GM12875 (cell line): ENCODE measurements at regions not wholly inside any gene's neighbourhood (a gene's known extent, or its start where the extent isn't known, plus 50 kb on each side); places are given as distances from the start of the nearest gene placed in this dataset.

Experiments used
- H3K4me3 ChIP-seq: one replicate; pipeline ENCODE4 v1.5.1; 2011; ENCODE audit warnings: low read depth, low read length, control low read depth
- TF ChIP-seq, protein P1 (sequence below): IDR thresholded peaks from 2 replicates; pipeline ENCODE4 v1.5.1; 2011; ENCODE audit warnings: low read depth, mild to moderate bottlenecking, control low read depth, inconsistent platforms, low read length, moderate library complexity, borderline replicate concordance; ENCODE audit not compliant: insufficient read depth

DNA sequence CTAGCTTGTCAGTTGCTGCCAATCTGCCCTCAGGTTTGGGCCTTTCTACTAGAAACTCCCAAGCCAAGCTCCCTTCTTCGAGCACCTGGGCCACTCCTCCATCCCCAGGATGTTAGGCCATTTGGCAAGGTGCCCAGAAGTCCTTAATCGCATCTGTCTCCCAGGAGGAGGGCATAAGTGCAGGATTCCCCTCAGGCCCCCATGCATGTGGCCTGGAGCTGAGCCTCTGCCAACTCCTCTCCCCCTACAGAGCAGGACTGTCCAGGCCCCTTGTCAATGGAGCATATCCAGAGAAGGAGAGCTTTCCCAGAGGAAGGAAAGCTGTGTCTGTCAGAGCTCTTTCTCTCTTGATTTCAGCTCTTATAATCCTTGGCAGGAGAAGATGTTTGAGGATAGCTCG lies 182.6 kb upstream of the ROPN1 start:
- no peak overlapping the region for H3K4me3 ChIP-seq
- TF ChIP-seq, protein P1, sequence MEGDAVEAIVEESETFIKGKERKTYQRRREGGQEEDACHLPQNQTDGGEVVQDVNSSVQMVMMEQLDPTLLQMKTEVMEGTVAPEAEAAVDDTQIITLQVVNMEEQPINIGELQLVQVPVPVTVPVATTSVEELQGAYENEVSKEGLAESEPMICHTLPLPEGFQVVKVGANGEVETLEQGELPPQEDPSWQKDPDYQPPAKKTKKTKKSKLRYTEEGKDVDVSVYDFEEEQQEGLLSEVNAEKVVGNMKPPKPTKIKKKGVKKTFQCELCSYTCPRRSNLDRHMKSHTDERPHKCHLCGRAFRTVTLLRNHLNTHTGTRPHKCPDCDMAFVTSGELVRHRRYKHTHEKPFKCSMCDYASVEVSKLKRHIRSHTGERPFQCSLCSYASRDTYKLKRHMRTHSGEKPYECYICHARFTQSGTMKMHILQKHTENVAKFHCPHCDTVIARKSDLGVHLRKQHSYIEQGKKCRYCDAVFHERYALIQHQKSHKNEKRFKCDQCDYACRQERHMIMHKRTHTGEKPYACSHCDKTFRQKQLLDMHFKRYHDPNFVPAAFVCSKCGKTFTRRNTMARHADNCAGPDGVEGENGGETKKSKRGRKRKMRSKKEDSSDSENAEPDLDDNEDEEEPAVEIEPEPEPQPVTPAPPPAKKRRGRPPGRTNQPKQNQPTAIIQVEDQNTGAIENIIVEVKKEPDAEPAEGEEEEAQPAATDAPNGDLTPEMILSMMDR, result no peak

DNA sequence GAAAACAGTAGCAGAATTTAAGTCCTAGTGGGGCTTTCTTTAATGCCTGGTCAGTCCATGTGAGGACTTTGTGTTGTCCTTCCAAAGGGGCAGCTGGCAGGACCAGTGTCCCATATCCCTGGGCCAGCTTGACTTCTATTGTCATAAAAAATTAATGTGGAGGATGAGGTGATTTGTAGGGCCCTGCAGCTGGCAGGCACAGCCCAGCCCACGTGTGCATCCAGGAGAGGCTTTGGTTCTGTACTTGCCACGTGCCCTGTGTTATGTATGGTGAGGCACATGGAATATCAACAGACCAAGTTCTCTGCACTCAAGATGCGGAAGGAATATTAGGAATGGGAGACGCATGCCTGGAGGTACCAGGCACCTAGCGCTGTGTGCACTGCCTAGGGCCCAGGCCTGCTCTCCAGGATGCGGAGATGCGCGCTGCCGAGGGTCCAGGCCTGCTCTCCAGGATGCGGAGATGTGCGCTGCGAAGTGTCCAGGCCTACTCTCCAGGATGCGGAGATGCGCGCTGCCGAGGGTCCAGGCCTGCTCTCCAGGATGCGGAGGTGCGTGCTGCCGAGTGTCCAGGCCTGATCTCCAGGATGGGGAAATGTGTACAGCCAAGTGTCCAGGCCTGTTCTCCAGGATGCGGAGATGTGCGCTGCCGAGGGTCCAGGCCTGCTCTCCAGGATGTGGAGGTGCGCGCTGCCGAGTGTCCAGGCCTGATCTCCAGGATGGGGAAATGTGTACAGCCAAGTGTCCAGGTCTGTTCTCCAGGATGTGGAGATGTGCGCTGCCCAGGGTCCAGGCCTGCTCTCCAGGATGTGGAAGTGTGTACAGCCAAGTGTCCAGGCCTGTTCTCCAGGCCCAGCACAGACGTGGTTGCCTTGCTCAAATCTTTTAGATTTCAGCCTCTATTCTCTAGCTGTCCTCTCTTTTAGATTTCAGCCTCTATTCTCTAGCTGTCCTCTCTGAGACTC lies 183.3 kb upstream of the ROPN1 start:
- TF ChIP-seq, protein P1, result no peak
- H3K4me3 ChIP-seq, result no peak overlapping the region

DNA sequence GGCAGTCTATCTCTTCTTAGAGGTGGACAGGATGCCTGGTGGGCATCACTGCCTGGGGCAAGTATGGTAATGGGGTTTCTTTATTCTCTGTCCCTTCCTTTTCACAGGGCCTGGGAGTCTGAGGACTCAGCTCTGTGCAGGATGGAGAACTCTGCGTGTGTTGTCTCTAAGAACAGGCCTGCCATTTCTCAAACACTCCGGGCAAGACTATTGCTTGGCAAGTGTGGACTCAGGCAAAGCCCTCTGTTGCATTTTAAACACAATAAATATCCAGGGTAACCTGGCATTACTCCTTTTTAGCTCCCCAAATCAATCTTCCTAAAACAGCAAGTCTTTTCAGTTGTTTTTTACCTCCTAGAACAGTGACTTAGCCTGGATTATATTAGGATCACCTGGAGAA lies 185.1 kb upstream of the ROPN1 start:
- H3K4me3 ChIP-seq, result no peak overlapping the region
- TF ChIP-seq, protein P1, result no peak

DNA sequence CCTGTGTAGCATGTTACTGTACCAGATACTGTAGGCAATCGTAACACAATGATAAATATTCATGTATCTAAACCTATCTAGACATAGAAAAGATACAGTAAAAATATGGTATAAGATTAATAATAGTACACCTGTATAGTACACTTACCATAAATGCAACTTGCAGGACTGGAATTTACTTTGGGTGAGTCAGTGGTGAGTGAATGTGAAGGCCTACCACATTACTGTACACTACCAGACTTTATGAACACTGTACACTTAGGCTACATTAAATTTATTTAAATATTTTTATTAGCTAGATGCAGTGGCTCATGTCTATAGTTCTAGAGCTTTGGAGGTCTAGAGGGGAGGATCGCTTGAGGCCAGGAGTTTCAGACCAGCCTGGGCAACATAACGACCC lies 186.6 kb upstream of the ROPN1 start:
- no peak overlapping the region for H3K4me3 ChIP-seq
- TF ChIP-seq, protein P1, result no peak

DNA sequence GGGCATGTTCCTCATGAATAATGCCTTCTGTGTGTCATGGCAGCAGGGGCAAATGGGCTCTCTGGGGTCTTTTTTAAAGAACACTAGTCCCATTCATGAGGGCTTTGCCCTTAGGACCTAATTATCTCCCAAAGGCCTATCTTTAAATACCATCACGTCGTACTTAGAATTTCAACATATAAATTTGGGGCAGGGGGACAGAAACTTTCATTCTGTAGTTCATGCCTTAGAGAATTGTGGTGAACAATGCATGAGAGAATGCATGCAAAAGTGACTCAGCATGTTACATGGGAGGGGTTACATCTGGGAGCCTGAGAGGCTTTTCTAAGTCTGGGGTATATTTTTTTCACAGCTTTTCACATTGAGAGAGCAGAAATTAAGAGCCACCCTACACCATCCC lies 208.5 kb upstream of the ROPN1 start:
- H3K4me3 ChIP-seq, result no peak overlapping the region
- TF ChIP-seq, protein P1, result no peak

DNA sequence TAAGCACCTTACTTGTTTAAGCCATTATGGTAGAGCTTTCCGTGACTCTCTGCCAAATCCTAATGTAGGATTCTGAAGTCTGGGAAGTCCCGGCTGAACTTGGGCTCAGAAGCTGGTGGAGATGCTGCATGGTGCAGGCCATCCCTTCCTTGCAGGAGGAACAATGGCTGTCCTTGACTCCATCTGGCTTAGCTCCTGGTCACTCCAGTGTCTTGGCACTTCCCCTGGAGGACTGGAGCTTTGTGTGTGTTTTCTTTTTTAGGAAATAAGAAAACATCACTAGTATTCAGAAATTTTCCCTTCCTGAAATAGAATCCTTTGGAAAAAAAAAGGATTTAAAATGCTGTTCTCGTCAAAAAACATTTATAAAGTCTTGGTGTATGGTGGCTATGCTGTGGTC lies 209.3 kb upstream of the ROPN1 start:
- no peak overlapping the region for H3K4me3 ChIP-seq
- TF ChIP-seq, protein P1, result no peak

DNA sequence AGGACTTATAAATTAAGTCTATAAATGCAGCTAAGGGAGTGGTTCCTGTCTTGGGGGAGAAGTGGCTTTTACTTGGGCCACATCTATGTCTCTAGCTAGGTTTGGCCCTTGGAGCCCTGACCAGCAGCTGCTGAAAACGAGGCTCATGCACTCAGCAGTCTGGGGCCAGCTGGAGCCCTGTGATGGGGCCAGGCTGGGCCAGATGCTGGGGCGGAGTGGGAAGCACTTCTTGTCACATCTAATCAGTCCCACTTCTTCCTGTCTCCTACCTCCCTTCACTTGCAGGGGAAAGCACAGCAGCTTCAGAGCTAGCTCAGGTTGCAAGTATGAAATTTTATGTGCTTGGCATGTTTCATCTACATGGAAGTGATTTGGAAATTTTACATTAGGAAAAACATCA lies 209.9 kb upstream of the ROPN1 start:
- H3K4me3 ChIP-seq, result no peak overlapping the region

More for the DNA sequence above, 209.9 kb upstream of the ROPN1 start:
- TF ChIP-seq, protein P1, result no peak
